GM12864 (cell line): ENCODE measurements at regions not wholly inside any gene's neighbourhood (a gene's known extent, or its start where the extent isn't known, plus 50 kb on each side); places are given as distances from the start of the nearest gene placed in this dataset.
"Not testable (repeated sequence)": the region's sequence is repeated elsewhere in the genome, so short reads cannot be mapped to it uniquely, and the experiment has no call there.

Experiments used
- DNase-seq: peaks from one replicate; pipeline ENCODE4 v3.0.0-alpha.2; 2011; ENCODE audit warnings: low read depth
- H3K4me3 ChIP-seq: 2 replicates; pipeline ENCODE4 v1.5.1; 2011; ENCODE audit warnings: mild to moderate bottlenecking, low read depth, low read length, control low read depth
- TF ChIP-seq, protein P1 (sequence below): IDR thresholded peaks from 2 replicates; pipeline ENCODE4 v1.5.1; 2011; ENCODE audit warnings: low read depth, mild to moderate bottlenecking, moderate library complexity, low read length, control low read depth, inconsistent platforms; ENCODE audit errors: missing control alignments

DNA sequence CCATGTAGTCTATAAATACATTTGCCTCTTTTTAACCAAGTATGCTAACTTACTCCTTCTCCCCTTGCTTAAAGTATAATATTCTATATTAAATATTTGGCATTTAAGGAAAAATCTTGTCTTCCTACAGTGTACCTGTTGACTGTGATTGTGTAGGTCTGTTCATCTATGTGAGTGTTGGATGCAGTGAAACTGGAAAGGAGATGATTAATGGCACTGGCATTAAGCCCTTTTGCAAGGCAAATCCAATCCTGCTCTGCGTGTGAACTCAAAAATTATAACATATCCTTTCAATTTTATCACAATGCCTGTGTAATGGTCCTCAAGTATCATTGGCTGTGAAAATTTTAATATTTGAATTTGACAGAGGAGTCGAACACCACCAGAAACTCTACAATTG is 565.0 kb downstream of the KCNT2 start:
- DNase-seq, result no peak
- TF ChIP-seq, protein P1, sequence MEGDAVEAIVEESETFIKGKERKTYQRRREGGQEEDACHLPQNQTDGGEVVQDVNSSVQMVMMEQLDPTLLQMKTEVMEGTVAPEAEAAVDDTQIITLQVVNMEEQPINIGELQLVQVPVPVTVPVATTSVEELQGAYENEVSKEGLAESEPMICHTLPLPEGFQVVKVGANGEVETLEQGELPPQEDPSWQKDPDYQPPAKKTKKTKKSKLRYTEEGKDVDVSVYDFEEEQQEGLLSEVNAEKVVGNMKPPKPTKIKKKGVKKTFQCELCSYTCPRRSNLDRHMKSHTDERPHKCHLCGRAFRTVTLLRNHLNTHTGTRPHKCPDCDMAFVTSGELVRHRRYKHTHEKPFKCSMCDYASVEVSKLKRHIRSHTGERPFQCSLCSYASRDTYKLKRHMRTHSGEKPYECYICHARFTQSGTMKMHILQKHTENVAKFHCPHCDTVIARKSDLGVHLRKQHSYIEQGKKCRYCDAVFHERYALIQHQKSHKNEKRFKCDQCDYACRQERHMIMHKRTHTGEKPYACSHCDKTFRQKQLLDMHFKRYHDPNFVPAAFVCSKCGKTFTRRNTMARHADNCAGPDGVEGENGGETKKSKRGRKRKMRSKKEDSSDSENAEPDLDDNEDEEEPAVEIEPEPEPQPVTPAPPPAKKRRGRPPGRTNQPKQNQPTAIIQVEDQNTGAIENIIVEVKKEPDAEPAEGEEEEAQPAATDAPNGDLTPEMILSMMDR, result no peak
- no peak overlapping the region for H3K4me3 ChIP-seq

DNA sequence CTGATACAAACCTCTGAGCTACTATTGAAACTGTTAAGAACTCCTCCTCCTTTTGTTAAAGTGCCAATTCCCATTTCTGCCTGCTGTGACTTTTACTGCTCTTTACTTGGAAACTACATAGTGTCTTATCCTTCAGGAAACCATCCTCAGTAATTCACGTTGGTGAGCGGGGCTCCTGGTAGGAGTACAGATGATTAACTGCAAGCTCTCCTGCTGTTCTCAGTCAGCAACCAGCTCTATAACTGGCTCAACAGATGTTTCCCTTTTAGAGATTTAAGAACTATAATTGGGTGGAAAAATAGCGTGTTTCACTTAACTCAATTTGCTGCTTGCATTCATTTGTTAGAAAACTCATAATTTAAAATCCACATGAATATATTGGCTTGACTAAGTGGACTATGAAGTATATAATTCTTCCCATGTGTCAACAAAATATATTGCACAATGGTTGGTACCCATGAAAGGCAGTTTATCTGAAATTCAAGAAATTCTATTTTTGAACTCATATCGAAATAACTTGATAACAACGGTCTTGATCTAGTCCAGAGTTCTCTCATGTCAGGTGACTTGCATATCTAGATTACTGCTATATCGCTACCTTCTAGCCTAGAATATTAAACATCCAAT is 574.0 kb downstream of the KCNT2 start:
- no peak for DNase-seq
- TF ChIP-seq, protein P1, result no peak

DNA sequence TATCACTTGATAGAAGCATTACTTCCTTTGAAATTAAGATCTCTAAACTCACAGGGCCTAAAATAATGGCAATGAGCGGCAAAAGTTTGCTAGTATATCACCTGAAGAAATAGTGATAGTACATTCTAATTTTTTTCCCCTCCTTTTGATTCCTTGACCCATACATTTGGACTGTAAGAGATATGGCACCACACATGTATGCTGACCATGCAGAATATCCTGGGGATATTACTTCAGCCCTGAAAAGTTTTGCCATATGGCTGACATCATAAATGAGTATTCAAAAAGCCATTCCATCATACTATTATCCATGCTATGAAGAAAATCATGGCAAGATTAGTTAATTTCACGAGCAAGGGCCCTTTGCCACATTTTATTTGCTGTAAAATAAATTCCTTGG is 576.9 kb downstream of the KCNT2 start:
- not testable (repeated sequence) for DNase-seq, H3K4me3 ChIP-seq

More for the DNA sequence above, 574.0 kb downstream of the KCNT2 start:
- no peak overlapping the region for H3K4me3 ChIP-seq

DNA sequence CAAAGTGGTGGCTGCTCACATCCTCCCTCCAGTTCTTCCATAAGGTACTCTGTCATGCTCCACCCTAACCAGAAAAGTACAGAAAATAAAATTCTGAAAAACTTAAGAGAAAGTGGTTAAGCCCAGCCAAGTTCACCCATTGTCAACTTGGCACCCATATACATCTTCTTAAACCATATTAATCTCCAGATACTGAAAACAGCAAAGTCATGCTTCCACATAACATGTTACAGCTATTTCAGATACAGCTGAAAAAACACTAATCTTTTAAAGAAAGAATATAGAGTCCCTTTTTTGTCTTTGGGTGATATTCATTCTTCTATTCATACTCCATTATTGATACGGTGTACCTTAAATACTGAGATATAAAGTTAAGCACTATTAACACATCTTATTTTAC is 577.8 kb downstream of the KCNT2 start:
- H3K4me3 ChIP-seq, result no peak overlapping the region
- no peak for DNase-seq
- TF ChIP-seq, protein P1, result no peak

DNA sequence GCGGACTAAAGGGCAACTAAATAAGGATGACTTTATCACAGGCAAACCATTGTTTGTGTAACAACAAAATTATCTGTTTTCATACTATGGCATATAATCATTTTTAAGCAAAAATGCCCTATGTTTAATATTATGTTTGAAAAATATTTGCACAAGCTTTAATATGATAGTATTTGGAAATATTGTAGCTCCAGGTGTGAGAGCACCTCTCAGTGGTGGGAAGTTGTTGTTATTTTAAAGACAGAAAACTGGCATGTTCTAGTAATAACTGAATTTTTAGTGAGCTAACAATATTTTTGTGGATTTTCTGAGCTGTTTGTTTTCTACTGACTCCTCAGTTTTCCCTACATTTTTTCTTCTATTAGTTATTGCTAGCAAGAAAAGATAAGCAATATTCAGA is 578.8 kb downstream of the KCNT2 start:
- no peak for DNase-seq
- no peak overlapping the region for H3K4me3 ChIP-seq
- TF ChIP-seq, protein P1, result no peak

DNA sequence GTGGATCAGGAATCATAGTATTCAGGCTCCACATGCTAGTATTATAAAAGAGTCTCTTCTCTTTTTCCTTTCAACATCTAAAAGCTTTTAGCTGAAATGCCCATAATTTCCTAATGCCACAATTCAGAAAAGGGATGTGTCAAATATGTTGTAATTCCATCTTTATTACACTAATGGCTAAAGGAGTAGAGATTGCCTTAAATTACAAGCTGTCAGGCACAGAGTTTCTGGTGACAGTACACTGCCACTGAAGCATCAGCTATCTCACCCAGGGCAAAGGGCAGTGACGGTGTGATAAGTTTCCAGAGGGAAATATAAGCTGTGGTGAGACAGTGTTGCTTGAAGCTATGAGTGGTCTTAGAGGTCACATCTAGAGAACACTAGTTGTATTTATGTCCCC is 581.1 kb downstream of the KCNT2 start:
- TF ChIP-seq, protein P1, result no peak
- H3K4me3 ChIP-seq, result no peak overlapping the region
- DNase-seq, result no peak

DNA sequence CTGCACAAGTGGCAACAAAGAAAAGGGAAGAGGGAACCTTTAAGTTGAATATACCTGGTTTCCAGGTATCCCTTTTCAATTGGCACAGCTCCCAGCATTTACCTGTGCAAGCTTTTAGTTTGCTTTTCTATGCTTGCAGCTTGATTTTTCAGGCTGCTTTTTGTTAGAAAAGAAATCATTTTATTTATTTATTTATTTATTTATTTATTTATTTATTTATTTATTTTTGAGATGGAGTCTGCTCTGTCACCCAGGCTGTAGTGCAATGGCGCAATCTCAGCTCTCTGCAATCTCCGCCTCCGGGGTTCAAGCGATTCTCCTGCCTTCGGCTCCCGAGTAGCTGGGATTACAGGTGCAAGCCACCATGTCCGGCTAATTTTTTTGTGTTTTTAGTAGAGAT is 587.1 kb downstream of the KCNT2 start:
- DNase-seq, H3K4me3 ChIP-seq: not testable (repeated sequence)

DNA sequence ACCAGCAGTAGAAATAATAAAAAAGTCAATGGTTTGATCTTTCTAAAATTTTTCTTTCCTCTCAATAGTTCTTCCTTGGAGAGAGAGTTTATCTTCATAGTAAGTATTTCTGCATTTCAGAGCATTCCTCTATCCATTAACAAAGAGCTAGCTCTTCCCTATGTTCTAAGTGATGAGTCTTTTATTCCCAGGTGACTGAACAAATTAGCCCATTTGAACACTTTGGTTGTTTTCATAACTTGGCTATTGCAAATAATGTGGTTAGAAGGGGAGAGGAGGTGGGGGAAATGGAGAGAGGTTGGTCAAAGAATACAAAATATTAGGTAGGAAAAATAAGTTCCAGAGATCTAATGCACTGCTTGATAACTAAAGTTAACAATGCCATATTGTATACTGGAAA is 598.9 kb downstream of the KCNT2 start:
- no peak for DNase-seq
- TF ChIP-seq, protein P1, result no peak
- no peak overlapping the region for H3K4me3 ChIP-seq
